NCI-H1930 (cell line): ENCODE measurements at regions not wholly inside any gene's neighbourhood (a gene's known extent, or its start where the extent isn't known, plus 50 kb on each side); places are given as distances from the start of the nearest gene placed in this dataset.
"Not testable (repeated sequence)": the region's sequence is repeated elsewhere in the genome, so short reads cannot be mapped to it uniquely, and the experiment has no call there.

ENCODE experiments used
- DNase-seq, 2 experiments: peaks; one replicate each; lab custom pipeline; 2025; lab: John Stamatoyannopoulos, UW

GRCh38 chr2:43019025-43019367 lies 207.4 kb downstream of the ZFP36L2 start:
- no peak for DNase-seq

DNA sequence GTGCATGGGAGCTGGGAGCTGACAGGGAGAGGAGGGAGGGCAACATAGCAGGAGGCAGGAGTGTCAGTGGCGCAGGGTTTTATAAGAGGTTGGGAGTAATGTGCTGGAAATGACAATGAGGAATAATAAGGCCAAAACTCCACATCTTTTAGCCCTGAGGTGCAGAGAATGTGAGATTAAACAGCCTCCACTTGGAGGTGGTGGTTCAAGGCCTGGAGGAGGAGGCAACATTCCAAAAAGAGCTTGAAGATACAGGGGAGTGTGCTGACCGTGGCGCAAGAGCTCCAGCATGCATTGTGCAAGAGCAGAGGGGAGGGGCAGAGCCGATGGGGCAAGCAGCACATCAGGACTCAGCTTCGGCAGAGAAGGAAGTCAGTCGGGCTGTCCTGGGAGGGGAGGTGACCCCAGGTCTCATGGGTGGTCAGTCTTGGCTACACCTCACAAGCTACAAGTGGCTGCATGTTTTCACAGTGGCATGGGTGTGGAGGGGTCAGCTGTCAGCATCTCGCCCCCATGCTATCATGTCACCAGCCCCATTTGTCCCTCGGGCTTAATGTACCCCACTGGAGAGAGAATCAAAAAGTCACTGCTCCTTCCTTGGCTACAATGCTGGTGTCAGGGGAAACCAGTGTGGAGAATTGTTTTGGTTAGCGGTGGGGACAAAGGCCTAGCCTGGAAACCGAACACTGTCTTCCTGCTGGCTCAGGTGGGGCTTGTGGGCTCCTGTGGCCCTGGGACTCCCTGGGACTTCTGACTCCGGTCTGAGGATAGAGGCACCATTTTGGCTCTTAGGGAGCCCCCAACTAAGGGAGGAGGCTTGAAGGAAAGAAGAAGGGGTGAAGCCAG lies 208.0 kb downstream of the ZFP36L2 start:
- DNase-seq, result no peak

DNA sequence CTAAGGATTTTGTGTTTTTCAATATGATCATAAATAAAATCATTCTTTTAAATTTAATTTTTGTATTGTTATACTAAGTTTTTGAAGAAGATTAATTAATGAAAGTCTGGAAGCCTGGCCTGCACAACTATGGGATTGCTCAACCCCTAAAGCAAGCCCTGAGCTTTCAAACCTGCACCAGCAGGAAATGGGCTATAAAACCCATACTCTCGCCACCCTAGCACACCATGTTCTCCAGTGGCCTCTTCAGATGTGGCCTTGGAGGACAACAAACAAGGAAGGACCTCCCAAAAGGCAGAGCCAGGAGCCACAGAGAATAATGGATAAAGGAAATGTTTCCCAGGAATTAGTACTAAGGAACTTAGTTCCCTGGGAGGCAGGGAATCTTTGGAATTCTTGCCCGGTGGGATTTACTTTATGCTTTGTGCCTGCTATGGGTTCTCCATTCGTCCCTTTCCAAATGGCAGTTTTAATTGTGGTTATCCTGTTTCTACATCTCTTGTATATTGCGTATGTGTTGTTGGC lies 212.5 kb downstream of the ZFP36L2 start:
- no peak for DNase-seq

DNA sequence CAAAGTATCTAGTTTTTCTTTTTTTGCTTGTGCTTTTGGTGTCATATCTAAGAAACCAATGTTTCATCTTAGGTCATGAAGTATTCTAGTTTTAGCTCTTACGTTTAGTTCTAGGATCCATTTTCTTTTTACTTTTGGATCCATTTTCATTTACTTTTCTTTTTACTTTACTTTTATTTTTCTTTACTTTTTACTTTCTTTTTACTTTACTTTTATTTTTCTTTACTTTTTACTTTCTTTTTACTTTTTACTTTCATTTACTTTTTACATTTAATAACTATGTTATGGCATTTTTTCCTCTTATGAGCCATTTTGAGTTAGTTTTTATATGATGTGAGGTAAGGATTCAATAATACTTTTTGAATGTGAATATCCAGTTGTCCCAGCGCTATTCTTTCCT lies 213.4 kb downstream of the ZFP36L2 start:
- DNase-seq, result no peak

DNA sequence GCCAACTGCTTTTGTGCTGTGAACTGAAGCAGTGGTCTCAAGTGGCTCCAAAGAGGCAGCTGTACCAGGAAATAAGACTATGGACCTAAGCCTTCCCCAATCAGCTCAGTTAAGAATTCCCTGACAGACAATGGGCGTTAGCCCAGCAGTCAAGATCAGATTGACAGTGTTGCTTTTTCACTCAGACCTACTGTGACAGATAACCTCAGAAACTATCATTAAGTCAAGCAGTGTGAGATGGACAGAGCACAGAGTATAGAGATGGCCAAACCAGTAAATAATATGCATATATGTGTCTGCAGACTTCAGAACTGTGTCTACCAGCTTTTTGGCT lies 215.3 kb downstream of the ZFP36L2 start:
- no peak for DNase-seq

DNA sequence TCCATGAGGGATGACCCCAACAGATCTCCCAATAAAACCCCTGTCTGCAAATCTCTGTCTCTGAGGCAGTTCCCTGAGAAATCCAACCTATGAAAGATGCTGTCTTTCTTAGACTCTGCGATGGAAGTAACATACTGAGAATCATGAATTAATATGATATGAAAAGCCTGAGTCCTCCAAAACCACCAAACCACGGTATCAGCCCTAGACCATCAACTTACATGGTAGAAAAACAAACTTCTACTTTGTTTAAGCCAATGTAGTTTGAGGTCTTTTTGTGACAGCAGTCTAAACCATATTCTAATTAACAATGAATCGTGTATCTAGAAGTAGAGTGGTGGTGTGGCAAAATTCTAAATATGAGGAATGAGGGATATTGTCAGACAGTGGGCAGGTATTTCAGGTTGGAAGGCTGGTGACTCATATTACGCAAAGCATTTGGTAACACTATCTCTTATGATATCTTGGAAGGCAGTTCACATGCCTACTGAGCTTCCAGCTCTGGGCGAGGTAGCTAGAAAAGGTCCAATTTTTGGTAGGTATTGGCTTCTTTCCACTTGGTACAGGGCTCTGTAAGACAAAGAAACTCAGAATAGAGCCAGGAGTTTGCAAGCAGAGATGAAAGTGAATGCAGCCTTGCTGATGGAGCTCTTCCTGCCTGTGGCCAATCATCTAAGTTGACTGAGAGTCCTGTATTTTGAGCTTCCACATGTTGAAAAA lies 215.8 kb downstream of the ZFP36L2 start:
- DNase-seq, result no peak

DNA sequence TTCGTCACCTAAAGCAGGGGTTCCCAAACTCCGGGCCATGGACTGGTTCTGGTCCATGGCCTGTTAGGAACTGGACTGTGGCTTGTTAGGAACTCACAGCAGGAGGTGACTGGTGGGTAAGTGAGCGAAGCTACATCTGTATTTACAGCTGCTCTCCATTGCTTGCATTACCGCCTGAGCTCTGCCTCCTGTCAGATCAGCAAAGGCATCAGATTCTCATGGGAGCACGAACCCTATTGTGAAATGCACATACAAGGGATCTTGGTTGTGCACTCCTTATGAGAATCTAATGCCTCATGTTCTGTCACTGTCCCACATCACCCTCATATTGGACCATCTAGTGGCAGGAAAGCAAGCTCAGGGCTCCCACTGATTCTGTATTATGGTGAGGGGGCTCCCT lies 217.0 kb downstream of the ZFP36L2 start:
- DNase-seq, result no peak

DNA sequence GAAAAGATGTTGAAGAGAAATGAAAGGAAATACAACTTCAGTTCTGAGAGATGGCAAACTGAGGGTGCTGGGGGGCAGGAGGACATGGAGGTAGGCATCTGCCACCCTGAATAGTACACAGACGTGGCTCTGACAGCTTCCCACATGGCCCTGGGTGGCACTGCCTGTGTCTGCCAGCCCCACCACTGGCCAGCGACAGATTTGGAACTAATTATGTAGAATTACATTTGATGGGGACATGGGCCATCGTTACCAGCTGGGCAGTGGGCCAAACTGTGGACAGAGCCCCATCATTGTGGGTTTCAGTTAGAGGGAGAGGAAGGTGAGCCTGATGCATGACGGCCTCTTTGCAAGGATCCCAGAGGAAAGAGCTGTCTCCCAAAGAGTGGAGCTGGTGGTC lies 216.0 kb upstream of the HAAO start:
- no peak for DNase-seq

GRCh38 chr2:43007901-43008300 lies 215.5 kb upstream of the HAAO start:
- DNase-seq, result no peak

GRCh38 chr2:43006834-43007543 lies 214.6 kb upstream of the HAAO start:
- DNase-seq, result no peak

DNA sequence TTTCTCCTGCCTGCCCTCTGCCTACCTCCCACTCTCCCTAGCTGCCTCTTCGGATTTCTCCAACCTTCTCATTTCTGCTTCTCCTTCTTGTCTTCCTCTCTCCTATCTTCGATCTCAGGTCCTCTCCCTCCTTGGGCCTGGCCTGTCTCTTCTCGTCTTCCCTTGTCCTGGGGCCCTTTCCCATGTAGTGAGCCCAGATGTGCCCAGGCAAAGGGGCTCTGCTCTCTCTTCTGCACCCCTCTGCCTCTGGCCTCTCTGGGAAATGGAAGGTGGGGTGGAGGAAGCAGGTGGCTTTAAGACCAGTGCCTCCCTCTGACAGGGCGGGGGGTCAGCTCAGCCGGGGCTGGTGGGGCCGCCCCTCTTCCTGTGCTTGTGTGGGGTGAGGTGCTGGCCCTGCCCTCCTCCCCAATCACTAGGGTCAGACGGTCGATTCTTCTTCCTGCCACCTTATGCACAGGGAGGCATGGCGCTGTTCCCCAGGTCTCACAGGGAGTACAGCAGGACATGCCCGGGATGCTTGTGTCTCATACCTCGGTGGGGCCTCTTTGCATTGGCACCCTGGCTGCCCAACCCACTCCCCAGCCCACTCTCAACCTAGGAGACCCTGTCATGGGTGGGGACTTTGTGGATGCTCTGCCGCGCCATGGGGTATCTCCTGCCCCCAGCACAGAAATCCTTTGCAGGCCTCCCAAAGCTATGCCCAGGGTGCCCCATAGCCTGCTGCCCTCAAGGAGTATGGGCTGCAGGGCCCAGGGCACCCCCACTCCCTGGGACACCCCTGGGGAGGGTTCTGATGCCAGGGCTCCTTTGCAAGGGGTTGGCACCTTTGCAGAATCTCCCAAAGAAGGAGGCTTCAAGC lies 213.8 kb upstream of the HAAO start:
- no peak for DNase-seq

GRCh38 chr2:43005245-43005974 lies 213.0 kb upstream of the HAAO start:
- no peak for DNase-seq

GRCh38 chr2:43004879-43005244 lies 212.5 kb upstream of the HAAO start:
- DNase-seq, result no peak

DNA sequence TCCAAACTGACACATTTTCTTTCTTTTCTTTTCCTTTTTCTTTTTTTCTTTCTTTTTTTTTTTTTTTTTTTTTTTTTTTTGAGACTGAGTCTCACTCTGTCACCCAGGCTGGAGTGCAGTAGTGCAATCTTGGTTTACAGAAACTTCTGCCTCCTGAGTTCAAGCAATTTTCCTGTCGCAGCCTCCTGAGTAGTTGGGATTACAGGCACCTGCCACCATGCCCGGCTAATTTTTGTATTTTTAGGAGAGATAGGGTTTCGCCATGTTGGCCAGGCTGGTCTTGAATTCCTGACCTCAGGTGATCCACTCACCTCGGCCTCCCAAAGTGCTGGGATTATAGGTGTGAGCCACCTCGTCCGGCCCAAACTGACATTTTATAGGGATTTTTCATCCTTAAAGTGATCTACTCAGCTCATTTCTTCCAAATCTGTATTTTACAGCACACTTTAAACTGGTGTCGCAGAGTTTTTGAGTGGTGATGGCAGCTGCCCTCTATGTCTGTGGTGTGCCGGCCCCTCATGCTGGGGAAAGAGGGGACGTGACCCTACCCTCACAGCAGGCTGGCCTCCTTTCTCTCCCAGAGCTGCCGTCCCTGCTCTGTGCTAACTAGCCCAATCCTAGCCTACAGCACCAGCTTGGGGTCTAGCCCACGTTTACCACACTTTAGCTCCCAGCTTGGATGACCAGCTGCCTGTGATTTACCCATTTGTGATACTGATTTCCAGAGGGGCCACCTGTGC lies 211.9 kb upstream of the HAAO start:
- not testable (repeated sequence) for DNase-seq

DNA sequence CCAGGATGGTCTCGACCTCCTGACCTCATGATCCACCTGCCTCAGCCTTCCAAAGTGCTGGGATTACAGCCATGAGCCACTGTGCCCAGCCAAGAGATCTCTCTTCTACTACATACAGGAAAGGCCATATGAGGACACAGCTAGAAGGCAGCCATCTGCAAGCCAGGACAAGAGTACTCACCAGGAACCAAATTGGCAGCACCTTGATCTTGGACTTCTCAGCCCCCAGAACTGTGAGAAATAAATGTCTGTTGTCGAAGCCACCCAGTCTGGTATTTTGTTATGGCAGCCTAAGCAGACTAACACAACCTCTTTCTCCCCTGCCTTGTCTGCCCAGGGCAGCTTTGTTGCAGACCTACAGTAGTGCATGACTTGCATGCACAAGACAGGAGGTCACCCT lies 211.3 kb upstream of the HAAO start:
- no peak for DNase-seq

DNA sequence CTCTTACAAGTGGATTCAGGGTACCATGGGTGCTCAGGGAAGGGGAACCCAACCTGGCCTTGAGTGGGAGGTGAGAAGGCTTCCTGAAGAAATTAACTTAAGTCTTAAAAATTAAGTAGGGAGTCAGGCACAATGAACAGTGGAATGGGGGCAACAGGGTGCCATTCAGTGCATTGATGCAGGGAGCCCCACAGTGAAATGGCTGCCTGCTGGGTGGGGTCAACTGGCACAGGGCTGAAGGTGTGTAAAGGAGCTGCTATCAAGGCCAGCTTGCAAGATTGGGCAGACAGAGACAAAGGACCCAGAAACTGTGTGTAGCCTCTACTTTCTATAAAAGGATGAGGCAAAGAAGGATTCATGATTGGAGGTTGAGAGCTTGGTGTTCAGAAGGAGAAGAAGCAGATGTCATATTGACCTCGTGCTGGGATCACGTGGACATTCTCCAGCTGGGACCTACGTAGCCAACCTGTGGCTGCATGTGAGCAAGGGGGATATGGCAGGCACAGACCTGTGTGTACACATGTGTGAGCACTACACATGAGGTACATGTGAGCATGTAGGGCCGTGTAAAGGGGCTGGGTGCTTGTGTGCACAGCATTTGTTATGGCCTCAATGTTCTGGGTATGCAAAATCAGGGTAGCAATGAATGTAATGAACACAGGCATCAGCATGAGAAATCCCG lies 209.5 kb upstream of the HAAO start:
- DNase-seq, result no peak

GRCh38 chr2:43001055-43001378 lies 208.6 kb upstream of the HAAO start:
- no peak for DNase-seq

GRCh38 chr2:43000242-43001054 lies 208.1 kb upstream of the HAAO start:
- DNase-seq, result no peak

GRCh38 chr2:42999856-43000241 lies 207.5 kb upstream of the HAAO start:
- no peak for DNase-seq
